ENCODE measurements at regions not wholly inside any gene's neighbourhood (a gene's known extent, or its start where the extent isn't known, plus 50 kb on each side); places are given as distances from the start of the nearest gene placed in this dataset.

- Histone ChIP-seq H3K36me3 (replicated peaks in 1 of 2) (no peaks in the 10 kb centered on the region), H3K9me3 (replicated peaks in 1 of 3) (no peaks in the 10 kb centered on the region), H3K4me1 (replicated peaks in 1 of 2) (peaks cover 11 to 32% of the 10 kb centered on the region in 2 donors), H3K27me3 (no peaks in the 10 kb centered on the region), H3K4me3 (no peak overlapping the region), H3K27ac (no peak overlapping the region)
- intact Hi-C loops (cut with DNase I): no loop called here
- TF ChIP-seq POLR2A (IDR thresholded peaks at IDR 0.05): no peak
- no peak for TF ChIP-seq CTCF (IDR thresholded peaks at IDR 0.05)
- no peak for DNase-seq
- 92 to 96% (median 93%) methylated on average over 3 of the region's 3 CpGs for WGBS, 4 donors
Observed at GRCh38 chr13:99059498-99060075, 81.7 kb upstream of the DOCK9 start.

DNA sequence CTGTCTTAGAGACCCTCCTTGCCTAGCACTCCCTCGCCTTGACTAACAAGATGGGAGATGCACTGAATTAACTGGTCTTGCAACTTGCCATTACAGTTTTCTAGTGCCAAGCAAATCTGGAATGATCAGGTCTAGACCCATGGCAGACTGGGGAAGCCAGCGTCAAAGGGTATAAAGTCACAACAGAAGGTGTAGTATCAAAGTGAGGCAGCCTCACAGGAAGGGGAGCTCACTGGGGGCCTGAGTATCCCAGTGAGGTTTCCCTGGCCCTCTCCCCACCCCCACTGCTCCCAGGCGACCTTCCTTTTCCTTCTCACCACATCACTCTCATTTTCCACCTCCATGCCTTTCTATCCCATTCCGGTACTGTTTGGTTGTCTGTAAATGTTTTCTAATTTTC is 83.5 kb upstream of the DOCK9 start:
- Histone ChIP-seq H3K4me3 (no peak overlapping the region), H3K9me3 (replicated peaks in 1 of 3) (no peaks in the 10 kb centered on the region), H3K36me3 (replicated peaks in 1 of 2) (no peaks in the 10 kb centered on the region), H3K27ac (no peak overlapping the region), H3K4me1 (replicated peaks in 1 of 2) (peaks cover 11 to 45% of the 10 kb centered on the region in 2 donors), H3K27me3 (no peaks in the 10 kb centered on the region)
- no peak for DNase-seq
- 71 to 98% (median 86%) methylated on average over 4 of the region's 4 CpGs for WGBS, 4 donors
- intact Hi-C loops (cut with DNase I): no loop called here
- TF ChIP-seq CTCF (IDR thresholded peaks at IDR 0.05) (no peak), POLR2A (IDR thresholded peaks at IDR 0.05) (no peak)

DNA sequence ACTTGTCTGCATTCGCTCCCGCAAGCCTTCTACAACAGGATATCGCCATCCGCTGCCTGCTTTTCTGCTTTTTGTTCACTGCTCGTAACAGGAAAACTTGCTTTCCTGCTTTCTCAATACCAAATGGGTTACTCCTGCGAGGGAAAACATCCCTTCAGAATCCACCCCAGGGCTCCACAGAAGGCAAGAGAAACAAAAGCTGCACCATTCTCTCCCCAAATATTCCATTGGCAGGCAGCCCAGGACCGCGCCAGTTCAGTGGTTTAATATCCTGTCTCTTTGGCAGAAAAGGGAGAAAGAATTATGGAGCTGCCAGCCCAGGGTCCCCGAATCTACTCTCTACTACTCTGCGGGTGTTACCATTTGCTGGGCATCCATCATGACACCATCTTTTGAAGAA is 84.7 kb upstream of the DOCK9 start:
- TF ChIP-seq CTCF (IDR thresholded peaks at IDR 0.05): no peak
- TF ChIP-seq POLR2A (IDR thresholded peaks at IDR 0.05): no peak
- intact Hi-C loops (cut with DNase I): no loop called here
- DNase-seq: peak in 4 of 7 donors; percentile 9 to 64 (median 40)
- Histone ChIP-seq H3K36me3 (replicated peaks in 1 of 2) (no peaks in the 10 kb centered on the region), H3K4me1 (replicated peaks in 1 of 2) (peaks cover 7 to 43% of the 10 kb centered on the region in 2 donors), H3K9me3 (replicated peaks in 1 of 3) (no peaks in the 10 kb centered on the region), H3K27ac (peak overlapping the region in 2 of 5 donors; percentile 22 to 60), H3K4me3 (no peak overlapping the region), H3K27me3 (no peaks in the 10 kb centered on the region)
- WGBS, 4 donors: 47 to 72% (median 62%) methylated on average over 10 of the region's 10 CpGs

GRCh38 chr13:99063178-99063577 is 85.3 kb upstream of the DOCK9 start:
- no peak for TF ChIP-seq POLR2A (IDR thresholded peaks at IDR 0.05)
- TF ChIP-seq CTCF (IDR thresholded peaks at IDR 0.05): no peak

More at GRCh38 chr13:99063178-99063577, 85.3 kb upstream of the DOCK9 start:
- no peak for DNase-seq
- Histone ChIP-seq H3K36me3 (replicated peaks in 1 of 2) (no peaks in the 10 kb centered on the region), H3K9me3 (replicated peaks in 1 of 3) (no peaks in the 10 kb centered on the region), H3K4me3 (no peak overlapping the region), H3K4me1 (replicated peaks in 1 of 2) (peaks cover 1 to 38% of the 10 kb centered on the region in 2 donors), H3K27ac (peak overlapping the region in 3 of 5 donors; percentile 20 to 36 (median 22)), H3K27me3 (no peaks in the 10 kb centered on the region)
- WGBS, 4 donors: 91 to 93% (median 91%) methylated on average over 8 of the region's 8 CpGs
- intact Hi-C loops (cut with DNase I): no loop called here

Measured in adrenal gland (tissue), 9 donors.